OCI-LY3 (cell line): ENCODE measurements at regions not wholly inside any gene's neighbourhood (a gene's known extent, or its start where the extent isn't known, plus 50 kb on each side); places are given as distances from the start of the nearest gene placed in this dataset.

ENCODE experiments used
- CTCF ChIP-seq: fragments of 200-600, 300-600 bp; sonication (generic); IDR thresholded peaks from 2 replicates; pipeline ENCODE4 v1.5.1; 2014; ENCODE audit warnings: antibody characterized with exemption, low read length, low read depth
- EZH2phosphoT487 ChIP-seq: fragments of 200-600 bp; shearing (Covaris generic); IDR thresholded peaks from 2 replicates; pipeline ENCODE4 v1.6.1; 2018; ENCODE audit warnings: antibody characterized with exemption, mixed run types, low read depth

- TF ChIP-seq CTCF (no peak), EZH2phosphoT487 (no peak)
These were observed 346.0 kb upstream of the GATB start for GRCh38 chr4:152106781-152107321.
